ENCODE measurements at regions not wholly inside any gene's neighbourhood (a gene's known extent, or its start where the extent isn't known, plus 50 kb on each side); places are given as distances from the start of the nearest gene placed in this dataset.

GRCh38 chr2:192484903-192485302, 290.2 kb upstream of the TMEFF2 start:
- Histone ChIP-seq H3K27me3 (no peaks in the 10 kb centered on the region), H3K36me3 (replicated peaks; ENCODE audit: insufficient read depth, low read depth) (no peaks in the 10 kb centered on the region), H3K79me2 (no peaks in the 10 kb centered on the region), H3K27ac (no peak overlapping the region), H3K4me1 (ENCODE audit: insufficient read depth) (no peaks in the 10 kb centered on the region), H3K4me2 (no peak overlapping the region), H4K20me1 (ENCODE audit: insufficient read depth, poor library complexity, severe bottlenecking) (no peaks in the 10 kb centered on the region), H3K9me2 (replicated peaks; ENCODE audit: insufficient read depth) (no peaks in the 10 kb centered on the region), H2AFZ (no peak overlapping the region), H3K4me3 (no peak overlapping the region), H3K9me3 (ENCODE audit: low read depth) (no peaks in the 10 kb centered on the region)
- DNase-seq (ENCODE audit: low spot score) = no peak
- TF ChIP-seq EZH2phosphoT487 (IDR thresholded peaks at IDR 0.05; ENCODE audit: low read depth, severe bottlenecking, unreplicated experiment) (no peak), CTCF (IDR thresholded peaks at IDR 0.05; ENCODE audit: poor library complexity) (no peak), EZH2 (IDR thresholded peaks at IDR 0.05; ENCODE audit: borderline replicate concordance) (no peak)
- 44% methylated on average over 1 of the region's 1 CpG for WGBS (ENCODE audit: low lambda C conversion rate, missing lambda C conversion rate)

- 80% methylated on average over 3 of the region's 3 CpGs for WGBS (ENCODE audit: low lambda C conversion rate, missing lambda C conversion rate)
- Histone ChIP-seq H3K27me3 (no peaks in the 10 kb centered on the region), H3K4me2 (no peak overlapping the region), H3K79me2 (no peaks in the 10 kb centered on the region), H2AFZ (no peak overlapping the region), H3K9me3 (ENCODE audit: low read depth) (no peaks in the 10 kb centered on the region), H3K9me2 (replicated peaks; ENCODE audit: insufficient read depth) (no peaks in the 10 kb centered on the region), H3K36me3 (replicated peaks; ENCODE audit: insufficient read depth, low read depth) (no peaks in the 10 kb centered on the region), H3K27ac (no peak overlapping the region), H4K20me1 (ENCODE audit: insufficient read depth, poor library complexity, severe bottlenecking) (no peaks in the 10 kb centered on the region), H3K4me3 (no peak overlapping the region), H3K4me1 (ENCODE audit: insufficient read depth) (no peaks in the 10 kb centered on the region)
- no peak for DNase-seq (ENCODE audit: low spot score)
- TF ChIP-seq EZH2 (IDR thresholded peaks at IDR 0.05; ENCODE audit: borderline replicate concordance) = no peak
- TF ChIP-seq CTCF (IDR thresholded peaks at IDR 0.05; ENCODE audit: poor library complexity) = no peak
- no peak for TF ChIP-seq EZH2phosphoT487 (IDR thresholded peaks at IDR 0.05; ENCODE audit: low read depth, severe bottlenecking, unreplicated experiment)
Measured at GRCh38 chr2:192480984-192481383, 286.3 kb upstream of the TMEFF2 start.

- no peaks in the 10 kb centered on the region for H4K20me1 ChIP-seq (ENCODE audit: insufficient read depth, poor library complexity, severe bottlenecking)
- no peak overlapping the region for H2AFZ ChIP-seq
- H3K4me2 ChIP-seq = no peak overlapping the region
Measured at GRCh38 chr2:192473331-192473730, 278.6 kb upstream of the TMEFF2 start.

More at GRCh38 chr2:192473331-192473730, 278.6 kb upstream of the TMEFF2 start:
- Histone ChIP-seq H3K27me3 (no peaks in the 10 kb centered on the region), H3K4me1 (ENCODE audit: insufficient read depth) (no peaks in the 10 kb centered on the region), H3K4me3 (no peak overlapping the region), H3K79me2 (no peaks in the 10 kb centered on the region), H3K36me3 (replicated peaks; ENCODE audit: insufficient read depth, low read depth) (no peaks in the 10 kb centered on the region), H3K9me3 (ENCODE audit: low read depth) (no peaks in the 10 kb centered on the region), H3K27ac (no peak overlapping the region), H3K9me2 (replicated peaks; ENCODE audit: insufficient read depth) (no peaks in the 10 kb centered on the region)
- no peak for DNase-seq (ENCODE audit: low spot score)
- TF ChIP-seq EZH2 (IDR thresholded peaks at IDR 0.05; ENCODE audit: borderline replicate concordance) (no peak), EZH2phosphoT487 (IDR thresholded peaks at IDR 0.05; ENCODE audit: low read depth, severe bottlenecking, unreplicated experiment) (no peak), CTCF (IDR thresholded peaks at IDR 0.05; ENCODE audit: poor library complexity) (no peak)
- 4% methylated on average over 1 of the region's 1 CpG for WGBS (ENCODE audit: low lambda C conversion rate, missing lambda C conversion rate)

Measured in hepatocyte (in vitro differentiated cells).